ENCODE measurements at regions not wholly inside any gene's neighbourhood (a gene's known extent, or its start where the extent isn't known, plus 50 kb on each side); places are given as distances from the start of the nearest gene placed in this dataset.

GRCh38 chr21:16580661-16581060 lies 850.9 kb downstream of the USP25 start:
- H3K4me3 ChIP-seq (ENCODE audit: low read depth, low read length), result no peak overlapping the region
- no peaks in the 10 kb centered on the region for H3K9me3 ChIP-seq (ENCODE audit: control insufficient read depth, insufficient read depth, low read depth, low read length)
- H3K9ac ChIP-seq (ENCODE audit: low read length), result no peak overlapping the region
- no peak overlapping the region for H3K27ac ChIP-seq (ENCODE audit: low read depth, low read length)
- H3K27me3 ChIP-seq (ENCODE audit: control insufficient read depth, insufficient read depth, low read length), result no peaks in the 10 kb centered on the region
- H3K4me1 ChIP-seq (ENCODE audit: control insufficient read depth, insufficient read depth, low read length), result no peaks in the 10 kb centered on the region
- H3K36me3 ChIP-seq (ENCODE audit: control insufficient read depth, insufficient read depth, low read length), result no peaks in the 10 kb centered on the region

- Histone ChIP-seq H3K9ac (ENCODE audit: low read length) (no peak overlapping the region), H3K36me3 (ENCODE audit: control insufficient read depth, insufficient read depth, low read length) (no peaks in the 10 kb centered on the region), H3K9me3 (ENCODE audit: control insufficient read depth, insufficient read depth, low read depth, low read length) (no peaks in the 10 kb centered on the region), H3K27me3 (ENCODE audit: control insufficient read depth, insufficient read depth, low read length) (no peaks in the 10 kb centered on the region), H3K27ac (ENCODE audit: low read depth, low read length) (no peak overlapping the region), H3K4me3 (ENCODE audit: low read depth, low read length) (no peak overlapping the region), H3K4me1 (ENCODE audit: control insufficient read depth, insufficient read depth, low read length) (peaks cover 15% of the 10 kb centered on the region)
Measured at GRCh38 chr21:16583556-16583955, 853.8 kb downstream of the USP25 start.

- Histone ChIP-seq H3K9me3 (ENCODE audit: control insufficient read depth, insufficient read depth, low read depth, low read length) (no peaks in the 10 kb centered on the region), H3K9ac (ENCODE audit: low read length) (no peak overlapping the region), H3K4me3 (ENCODE audit: low read depth, low read length) (no peak overlapping the region), H3K27me3 (ENCODE audit: control insufficient read depth, insufficient read depth, low read length) (no peaks in the 10 kb centered on the region), H3K36me3 (ENCODE audit: control insufficient read depth, insufficient read depth, low read length) (no peaks in the 10 kb centered on the region), H3K4me1 (ENCODE audit: control insufficient read depth, insufficient read depth, low read length) (peaks cover 15% of the 10 kb centered on the region), H3K27ac (ENCODE audit: low read depth, low read length) (no peak overlapping the region)
Measured at GRCh38 chr21:16584756-16585155, 855.0 kb downstream of the USP25 start.

DNA sequence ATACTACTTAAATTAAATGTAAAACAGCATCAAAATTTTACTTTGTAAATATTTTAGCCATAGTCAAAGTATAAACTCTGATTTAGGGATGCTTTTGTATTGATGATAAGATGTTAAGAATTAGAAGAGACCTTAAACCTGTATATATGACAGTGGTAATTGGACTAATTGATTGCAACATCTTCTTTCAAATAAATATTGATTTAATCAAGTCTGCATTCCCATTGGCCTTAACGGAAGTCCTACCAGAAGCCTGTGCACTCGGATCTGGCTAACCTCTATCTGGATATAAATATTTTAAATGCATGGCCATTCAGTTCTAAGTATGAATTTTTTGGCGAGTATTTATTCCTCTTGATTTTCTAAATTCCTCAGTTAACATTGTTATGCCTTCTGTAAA lies 856.1 kb downstream of the USP25 start:
- peaks cover 15% of the 10 kb centered on the region for H3K4me1 ChIP-seq (ENCODE audit: control insufficient read depth, insufficient read depth, low read length)
- no peaks in the 10 kb centered on the region for H3K9me3 ChIP-seq (ENCODE audit: control insufficient read depth, insufficient read depth, low read depth, low read length)
- no peaks in the 10 kb centered on the region for H3K27me3 ChIP-seq (ENCODE audit: control insufficient read depth, insufficient read depth, low read length)
- H3K27ac ChIP-seq (ENCODE audit: low read depth, low read length), result no peak overlapping the region
- no peaks in the 10 kb centered on the region for H3K36me3 ChIP-seq (ENCODE audit: control insufficient read depth, insufficient read depth, low read length)
- H3K4me3 ChIP-seq (ENCODE audit: low read depth, low read length), result no peak overlapping the region
- H3K9ac ChIP-seq (ENCODE audit: low read length), result no peak overlapping the region

DNA sequence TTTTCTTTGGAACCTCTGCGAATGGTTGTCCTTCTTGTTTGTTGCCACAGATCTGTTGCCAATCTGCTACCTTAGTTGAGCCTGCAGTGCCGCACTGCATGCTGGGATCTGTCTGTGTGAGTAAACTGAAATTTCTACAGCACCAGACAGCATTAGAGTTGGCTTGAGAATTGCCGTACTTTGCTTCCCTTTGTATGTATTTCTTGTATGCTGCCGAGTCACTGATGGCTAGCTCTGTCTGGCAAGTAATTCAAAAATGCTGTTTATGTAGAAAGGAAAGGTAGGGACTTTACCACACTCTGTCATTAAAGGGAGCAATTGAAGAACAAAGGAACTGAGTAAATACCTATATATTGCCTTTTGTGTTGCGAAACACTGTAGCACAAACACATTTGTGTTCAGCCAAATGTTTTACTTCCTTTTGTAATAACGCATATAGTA lies 857.4 kb downstream of the USP25 start:
- Histone ChIP-seq H3K9me3 (ENCODE audit: control insufficient read depth, insufficient read depth, low read depth, low read length) (no peaks in the 10 kb centered on the region), H3K27me3 (ENCODE audit: control insufficient read depth, insufficient read depth, low read length) (no peaks in the 10 kb centered on the region), H3K9ac (ENCODE audit: low read length) (no peak overlapping the region), H3K36me3 (ENCODE audit: control insufficient read depth, insufficient read depth, low read length) (no peaks in the 10 kb centered on the region), H3K27ac (ENCODE audit: low read depth, low read length) (no peak overlapping the region; the same call in 1 of the 2 replicates), H3K4me3 (ENCODE audit: low read depth, low read length) (no peak overlapping the region), H3K4me1 (ENCODE audit: control insufficient read depth, insufficient read depth, low read length) (peaks cover 15% of the 10 kb centered on the region)

DNA sequence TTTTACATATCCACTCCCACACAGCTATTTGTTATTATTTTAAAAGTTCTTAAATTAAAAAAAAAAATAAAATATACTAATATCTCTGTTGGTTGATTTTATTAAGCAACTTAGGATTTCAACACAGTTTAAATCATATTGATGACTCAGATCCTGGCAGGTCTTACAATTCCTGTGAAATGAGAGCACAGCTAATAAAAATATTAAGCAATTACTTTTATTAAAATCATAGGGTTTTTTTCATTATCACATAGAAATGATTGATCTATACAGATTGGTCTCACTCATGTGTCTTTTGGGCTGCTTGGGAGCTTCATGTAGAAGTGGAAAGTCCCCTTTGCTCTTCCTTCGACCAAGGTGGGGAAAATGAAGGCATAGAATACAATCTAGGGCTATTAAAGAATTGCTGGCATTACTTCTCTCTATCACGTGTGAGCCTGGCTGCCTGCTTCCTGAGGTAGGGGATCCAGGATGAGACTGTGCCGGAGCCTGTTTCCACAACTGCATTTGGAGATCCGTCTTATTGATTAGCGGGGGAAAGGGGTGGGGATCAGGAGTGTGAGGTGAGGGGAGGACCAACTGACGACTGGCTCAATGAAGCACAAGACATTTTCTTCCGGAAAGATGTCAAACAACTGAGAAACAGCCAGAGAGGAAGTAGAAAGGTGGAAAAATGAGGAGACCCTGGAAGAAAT lies 858.0 kb downstream of the USP25 start:
- Histone ChIP-seq H3K27ac (ENCODE audit: low read depth, low read length) (no peak overlapping the region), H3K36me3 (ENCODE audit: control insufficient read depth, insufficient read depth, low read length) (no peaks in the 10 kb centered on the region), H3K9me3 (ENCODE audit: control insufficient read depth, insufficient read depth, low read depth, low read length) (no peaks in the 10 kb centered on the region), H3K9ac (ENCODE audit: low read length) (no peak overlapping the region), H3K27me3 (ENCODE audit: control insufficient read depth, insufficient read depth, low read length) (no peaks in the 10 kb centered on the region), H3K4me1 (ENCODE audit: control insufficient read depth, insufficient read depth, low read length) (peaks cover 15% of the 10 kb centered on the region), H3K4me3 (ENCODE audit: low read depth, low read length) (peak overlapping the region; percentile 53)

DNA sequence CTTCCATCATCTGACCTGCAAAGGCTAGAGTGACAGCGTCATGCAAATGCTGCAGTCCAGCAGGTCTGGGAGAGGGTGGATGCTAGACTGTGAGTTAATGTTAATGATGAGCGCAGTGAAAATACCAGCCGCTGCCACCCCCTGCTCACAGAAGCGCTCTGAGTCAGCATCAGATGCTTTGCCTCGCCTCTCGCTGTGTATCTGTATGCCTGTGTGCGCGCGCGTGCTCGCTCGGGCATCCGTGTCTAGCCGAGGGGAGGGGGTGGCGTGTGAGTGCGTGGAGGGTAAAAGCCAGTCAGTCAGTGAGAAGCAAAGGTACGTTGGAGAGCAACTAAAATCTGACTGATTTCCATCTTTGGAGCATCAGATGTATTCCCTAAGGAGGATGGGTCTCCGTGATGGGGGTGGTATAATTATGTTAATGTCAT lies 858.7 kb downstream of the USP25 start:
- no peaks in the 10 kb centered on the region for H3K27me3 ChIP-seq (ENCODE audit: control insufficient read depth, insufficient read depth, low read length)
- peaks cover 15% of the 10 kb centered on the region for H3K4me1 ChIP-seq (ENCODE audit: control insufficient read depth, insufficient read depth, low read length)
- H3K27ac ChIP-seq (ENCODE audit: low read depth, low read length), result no peak overlapping the region
- no peaks in the 10 kb centered on the region for H3K36me3 ChIP-seq (ENCODE audit: control insufficient read depth, insufficient read depth, low read length)
- H3K9me3 ChIP-seq (ENCODE audit: control insufficient read depth, insufficient read depth, low read depth, low read length), result no peaks in the 10 kb centered on the region
- H3K9ac ChIP-seq (ENCODE audit: low read length), result no peak overlapping the region
- peak overlapping the region; percentile 53 for H3K4me3 ChIP-seq (ENCODE audit: low read depth, low read length)

DNA sequence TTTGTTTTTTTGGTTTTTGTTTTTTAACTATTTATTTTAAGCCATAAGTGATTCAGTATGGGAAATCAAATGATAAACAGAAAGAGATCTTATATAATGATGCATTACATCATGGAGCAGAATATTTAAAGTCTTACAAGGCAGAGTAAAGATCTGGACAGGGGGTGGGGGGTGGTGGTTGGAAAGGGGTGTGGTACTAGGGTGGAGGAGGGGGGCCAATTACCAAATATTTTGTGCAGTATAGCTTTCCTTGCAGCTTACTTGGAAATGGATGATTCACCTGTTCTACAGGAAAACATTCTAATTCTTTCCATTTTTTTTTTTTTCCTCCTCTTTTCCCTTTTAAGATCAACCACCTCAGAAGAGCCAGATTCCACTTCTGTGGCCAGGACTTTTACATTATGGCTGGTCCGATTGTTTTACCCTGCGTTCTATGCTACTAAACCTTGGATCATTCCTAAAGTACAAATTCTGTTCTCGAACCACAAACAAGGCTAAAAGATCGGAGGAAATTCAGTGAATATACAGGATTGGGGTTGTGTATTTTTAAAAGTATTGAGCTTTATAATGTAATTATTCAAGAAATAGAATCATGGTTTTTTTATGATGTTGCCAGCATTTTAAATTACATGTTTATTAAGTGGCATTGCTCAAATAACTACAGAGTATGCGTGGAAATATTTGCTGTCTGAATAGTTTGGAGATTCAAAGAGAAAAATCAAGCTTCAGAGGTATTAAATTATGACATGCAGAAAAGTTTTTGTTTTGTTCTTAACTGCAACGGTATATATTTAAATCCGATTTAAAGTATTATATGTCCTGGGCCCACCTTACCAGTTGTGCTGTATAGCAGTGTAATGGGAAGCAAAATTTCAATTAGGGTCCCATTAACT lies 859.5 kb downstream of the USP25 start:
- no peak overlapping the region for H3K27ac ChIP-seq (ENCODE audit: low read depth, low read length)
- H3K9ac ChIP-seq (ENCODE audit: low read length), result no peak overlapping the region
- no peak overlapping the region for H3K4me3 ChIP-seq (ENCODE audit: low read depth, low read length)

DNA sequence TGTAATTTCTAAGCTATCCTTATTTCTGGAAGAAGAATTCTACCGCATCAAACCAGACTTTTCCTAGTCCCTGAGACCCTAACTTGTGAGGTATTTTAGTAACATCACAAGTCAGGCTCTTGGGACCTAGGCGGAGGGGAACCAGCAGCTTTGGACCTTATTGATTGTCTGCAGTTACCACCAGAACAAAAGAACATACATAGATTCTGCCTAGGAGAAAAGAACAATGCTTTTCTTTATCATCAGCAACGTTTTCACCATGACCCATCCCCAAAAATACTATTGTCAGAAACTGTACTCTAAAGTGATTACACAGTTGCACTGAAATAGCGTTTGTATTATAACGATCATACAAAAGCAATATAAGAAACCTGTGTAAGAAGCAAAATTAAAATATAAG lies 860.4 kb downstream of the USP25 start:
- Histone ChIP-seq H3K27ac (ENCODE audit: low read depth, low read length) (no peak overlapping the region), H3K4me3 (ENCODE audit: low read depth, low read length) (no peak overlapping the region), H3K4me1 (ENCODE audit: control insufficient read depth, insufficient read depth, low read length) (peaks cover 15% of the 10 kb centered on the region), H3K9ac (ENCODE audit: low read length) (no peak overlapping the region), H3K27me3 (ENCODE audit: control insufficient read depth, insufficient read depth, low read length) (no peaks in the 10 kb centered on the region), H3K9me3 (ENCODE audit: control insufficient read depth, insufficient read depth, low read depth, low read length) (no peaks in the 10 kb centered on the region), H3K36me3 (ENCODE audit: control insufficient read depth, insufficient read depth, low read length) (no peaks in the 10 kb centered on the region)

More for the DNA sequence above, 859.5 kb downstream of the USP25 start:
- H3K27me3 ChIP-seq (ENCODE audit: control insufficient read depth, insufficient read depth, low read length), result no peaks in the 10 kb centered on the region
- peaks cover 15% of the 10 kb centered on the region for H3K4me1 ChIP-seq (ENCODE audit: control insufficient read depth, insufficient read depth, low read length)
- no peaks in the 10 kb centered on the region for H3K36me3 ChIP-seq (ENCODE audit: control insufficient read depth, insufficient read depth, low read length)
- H3K9me3 ChIP-seq (ENCODE audit: control insufficient read depth, insufficient read depth, low read depth, low read length), result no peaks in the 10 kb centered on the region

- no peaks in the 10 kb centered on the region for H3K36me3 ChIP-seq (ENCODE audit: control insufficient read depth, insufficient read depth, low read length)
- no peak overlapping the region for H3K4me3 ChIP-seq (ENCODE audit: low read depth, low read length)
- no peak overlapping the region for H3K9ac ChIP-seq (ENCODE audit: low read length)
- H3K9me3 ChIP-seq (ENCODE audit: control insufficient read depth, insufficient read depth, low read depth, low read length), result no peaks in the 10 kb centered on the region
- no peak overlapping the region for H3K27ac ChIP-seq (ENCODE audit: low read depth, low read length)
- H3K27me3 ChIP-seq (ENCODE audit: control insufficient read depth, insufficient read depth, low read length), result no peaks in the 10 kb centered on the region
- H3K4me1 ChIP-seq (ENCODE audit: control insufficient read depth, insufficient read depth, low read length), result peaks cover 15% of the 10 kb centered on the region
Measured at GRCh38 chr21:16590641-16591292, 861.0 kb downstream of the USP25 start.

- Histone ChIP-seq H3K36me3 (ENCODE audit: control insufficient read depth, insufficient read depth, low read length) (no peaks in the 10 kb centered on the region), H3K9ac (ENCODE audit: low read length) (no peak overlapping the region), H3K9me3 (ENCODE audit: control insufficient read depth, insufficient read depth, low read depth, low read length) (no peaks in the 10 kb centered on the region), H3K27me3 (ENCODE audit: control insufficient read depth, insufficient read depth, low read length) (no peaks in the 10 kb centered on the region), H3K4me1 (ENCODE audit: control insufficient read depth, insufficient read depth, low read length) (peaks cover 5% of the 10 kb centered on the region), H3K4me3 (ENCODE audit: low read depth, low read length) (no peak overlapping the region), H3K27ac (ENCODE audit: low read depth, low read length) (no peak overlapping the region)
Measured at GRCh38 chr21:16592381-16592780, 862.6 kb downstream of the USP25 start.

Data from HUES6 (cell line).